OCI-LY7 (cell line): ENCODE measurements at regions not wholly inside any gene's neighbourhood (a gene's known extent, or its start where the extent isn't known, plus 50 kb on each side); places are given as distances from the start of the nearest gene placed in this dataset.

ENCODE experiments used
- BruUV-seq: library from RNA; stranded (reverse); fragments of 400-500 nt; replicated peaks from 2 replicates; lab custom pipeline; 2021; lab: Mats Ljungman, UMichigan
- CTCF ChIA-PET: fragments of 300-600 bp; sonication (Branson Sonifier 250); formaldehyde crosslinking; loops from one replicate; lab custom pipeline; 2022; ENCODE audit warnings: antibody characterized with exemption; ENCODE audit not compliant: unreplicated experiment; lab: Charles Lee
- POLR2A ChIA-PET: fragments of 300-600 bp; sonication (Branson Sonifier 250); formaldehyde crosslinking; loops from one replicate; lab custom pipeline; 2022; ENCODE audit warnings: antibody characterized with exemption; lab: Charles Lee
- DNase-seq: peaks from one replicate; pipeline ENCODE4 v3.0.0-alpha.2; 2015; ENCODE audit warnings: low spot score
- H2AFZ ChIP-seq: fragments of 200-600 bp; sonication (generic), shearing (Covaris generic); 2 replicates; pipeline ENCODE4 v1.6.1; 2014; ENCODE audit warnings: mild to moderate bottlenecking, antibody characterized with exemption, low read length, moderate library complexity
- H3K27ac ChIP-seq: fragments of 200-600 bp; sonication (generic); 2 replicates; pipeline ENCODE4 v1.5.1; 2014; ENCODE audit warnings: mixed run types, low read depth, mild to moderate bottlenecking, moderate library complexity, low read length, inconsistent platforms; ENCODE audit not compliant: poor library complexity, severe bottlenecking
- H3K36me3 ChIP-seq: fragments of 200-600 bp; sonication (generic); 2 replicates; pipeline ENCODE4 v1.6.1; 2014; ENCODE audit warnings: mild to moderate bottlenecking, antibody characterized with exemption, low read length, moderate library complexity, mixed read lengths; ENCODE audit not compliant: insufficient read depth
- H3K4me1 ChIP-seq: fragments of 200-600 bp; sonication (generic); 2 replicates; pipeline ENCODE4 v1.5.1; 2014; ENCODE audit warnings: mild to moderate bottlenecking, low read length; ENCODE audit not compliant: insufficient read depth, poor library complexity, severe bottlenecking
- H3K4me2 ChIP-seq: fragments of 200-600 bp; sonication (generic); 2 replicates; pipeline ENCODE4 v1.6.1; 2014; ENCODE audit warnings: mild to moderate bottlenecking, low read length
- H3K4me3 ChIP-seq: fragments of 200-600 bp; sonication (generic); 2 replicates; pipeline ENCODE4 v1.5.1; 2014; ENCODE audit warnings: mild to moderate bottlenecking, low read depth, low read length; ENCODE audit not compliant: poor library complexity, severe bottlenecking
- H3K79me2 ChIP-seq: fragments of 200-600 bp; sonication (generic); 2 replicates; pipeline ENCODE4 v1.6.1; 2016; ENCODE audit warnings: low read depth, mild to moderate bottlenecking, low read length, moderate library complexity, mixed read lengths; ENCODE audit not compliant: insufficient read depth
- H3K9me2 ChIP-seq: fragments of 200-600 bp; sonication (generic); 2 replicates; pipeline ENCODE4 v1.6.1; 2016; ENCODE audit warnings: mild to moderate bottlenecking, low read length, mixed read lengths; ENCODE audit not compliant: insufficient read depth
- H3K9me3 ChIP-seq: fragments of 200-600 bp; sonication (generic); 2 replicates; pipeline ENCODE4 v1.6.1; 2014; ENCODE audit warnings: mild to moderate bottlenecking, mixed run types, low read length, mixed read lengths
- H4K20me1 ChIP-seq: fragments of 200-600 bp; sonication (generic); 2 replicates; pipeline ENCODE4 v1.6.1; 2014; ENCODE audit warnings: mild to moderate bottlenecking, antibody characterized with exemption, low read length, moderate library complexity, mixed read lengths; ENCODE audit not compliant: insufficient read depth
- CTCF ChIP-seq: fragments of 200-600 bp; sonication (generic); conservative IDR thresholded peaks from 2 replicates; pipeline ENCODE4 v1.5.1; 2014; ENCODE audit warnings: mild to moderate bottlenecking, antibody characterized with exemption, low read length, moderate library complexity, mixed read lengths
- EZH2phosphoT487 ChIP-seq: fragments of 200-600 bp; sonication (generic); IDR thresholded peaks from 2 replicates; pipeline ENCODE4 v1.6.1; 2018; ENCODE audit warnings: low read depth, borderline replicate concordance, mild to moderate bottlenecking, mixed run types, antibody characterized with exemption, low read length, moderate library complexity, mixed read lengths
- intact Hi-C: fragments of 100-400 bp; cut with micrococcal nuclease; formaldehyde crosslinking; loops from one replicate; pipeline ENCODE4 v1.10.0; 2022; ENCODE audit not compliant: unreplicated experiment

- H3K4me1 ChIP-seq: no peaks in the 10 kb centered on the region
- TF ChIP-seq EZH2phosphoT487 (no peak), CTCF (no peak)
- H3K9me2 ChIP-seq: no peaks in the 10 kb centered on the region
- H3K9me3 ChIP-seq: no peaks in the 10 kb centered on the region
- H3K36me3 ChIP-seq: no peaks in the 10 kb centered on the region
- no TSS peak for BruUV-seq
- intact Hi-C loops: no loop called here
- H2AFZ ChIP-seq: no peak overlapping the region
- H3K79me2 ChIP-seq: no peaks in the 10 kb centered on the region
- no peak overlapping the region for H3K4me2 ChIP-seq
- H3K4me3 ChIP-seq: no peak overlapping the region
- DNase-seq: no peak
- no peak overlapping the region for H3K27ac ChIP-seq
- CTCF ChIA-PET: no interaction called here
- H4K20me1 ChIP-seq: no peaks in the 10 kb centered on the region
- POLR2A ChIA-PET: interaction anchor here (0.6 kb wide), 1 partner anchor 62 kb away, joined by 3 read pairs; no protein-coding TSS in a partner anchor
These were observed 50.1 kb upstream of the IRX3 start for GRCh38 chr16:54336631-54337204.
